HepG2 (cell line): ENCODE measurements at regions not wholly inside any gene's neighbourhood (a gene's known extent, or its start where the extent isn't known, plus 50 kb on each side); places are given as distances from the start of the nearest gene placed in this dataset.

Source experiments
- ATAC-seq: fragments of 200-7000 bp; cut with Tn5 transposase; 3 replicates; pipeline ENCODE4 v1.9.1; 2020; ENCODE audit warnings: mild to moderate bottlenecking, moderate library complexity
- BruUV-seq: library from RNA; stranded (reverse); fragments of 400-500 nt; replicated peaks from 2 replicates; lab custom pipeline; 2021; lab: Mats Ljungman, UMichigan
- CTCF ChIA-PET: fragments of 300-600 bp; formaldehyde crosslinking; extraction: SDS; loops from one replicate; lab custom pipeline; 2021; ENCODE audit warnings: low total read pairs, inconsistent platforms, low intra/inter-chr PET ratio; lab: Yijun Ruan, JAX
- POLR2A ChIA-PET: fragments of 350-600 bp; sonication (Branson Sonifier 250); formaldehyde crosslinking; loops from one replicate; lab custom pipeline; 2020; ENCODE audit warnings: antibody characterized with exemption, inconsistent platforms; lab: Yijun Ruan, JAX
- DNase-seq: peaks from one replicate; pipeline ENCODE4 v3.0.0-alpha.2; 2015; ENCODE audit warnings: low spot score
- FAIRE-seq: peaks from 3 replicates; lab custom pipeline; 2011; peaks lifted over from hg19 to GRCh38; lab: Jason Lieb, UNC
- H2AFZ ChIP-seq: one replicate; pipeline ENCODE4 v1.6.1; 2011; ENCODE audit warnings: low read length, inconsistent platforms
- H3K27ac ChIP-seq: fragments of 300-600 bp; 3 replicates; pipeline ENCODE4 v1.8.0; 2011; ENCODE audit warnings: mixed run types, mild to moderate bottlenecking, mixed read lengths, low read length, inconsistent platforms; ENCODE audit not compliant: insufficient read depth; ENCODE audit errors: extremely low read length
- H3K27me3 ChIP-seq, 2 experiments: fragments of 200-600 bp in 1 of 2; 2 replicates in 1 of 2; 3 replicates in 1 of 2; pipeline versions ENCODE4 v1.6.0 to v1.8.0; 2011; ENCODE audit warnings: low read length in 2 of 2, mild to moderate bottlenecking in 2 of 2, moderate library complexity in 2 of 2, inconsistent platforms in 1 of 2; ENCODE audit not compliant: insufficient read depth in 2 of 2, control insufficient read depth in 1 of 2
- H3K36me3 ChIP-seq, 2 experiments: fragments of 200-600 bp in 1 of 2; replicated peaks in 1 of 2; 2 replicates in 1 of 2; 3 replicates in 1 of 2; pipeline versions ENCODE4 v1.5.1 to v1.8.0; 2011; ENCODE audit warnings: low read length in 2 of 2, inconsistent platforms in 1 of 2; ENCODE audit not compliant: insufficient read depth in 2 of 2, control insufficient read depth in 1 of 2
- H3K4me1 ChIP-seq: 2 replicates; pipeline ENCODE4 v1.5.1; 2012; ENCODE audit warnings: low read length, inconsistent platforms; ENCODE audit not compliant: insufficient read depth
- H3K4me2 ChIP-seq: 2 replicates; pipeline ENCODE4 v1.6.0; 2011; ENCODE audit warnings: low read depth, low read length, inconsistent platforms
- H3K4me3 ChIP-seq, 3 experiments: fragments of 200-600 bp in 1 of 3; sonication (generic), shearing (Covaris generic) in 1 of 3; replicated peaks in 1 of 3; 2 replicates each; pipeline ENCODE4 v1.5.1; 2011 to 2016; ENCODE audit warnings: low read length in 3 of 3, inconsistent platforms in 2 of 3, low read depth in 2 of 3, mild to moderate bottlenecking in 2 of 3, control low read depth in 1 of 3, mixed read lengths in 1 of 3; ENCODE audit not compliant: insufficient read depth in 1 of 3
- H3K79me2 ChIP-seq: one replicate; pipeline ENCODE4 v1.6.1; 2011; ENCODE audit warnings: low read length, inconsistent platforms; ENCODE audit not compliant: insufficient read depth
- H3K9ac ChIP-seq: 2 replicates; pipeline ENCODE4 v1.6.0; 2011; ENCODE audit warnings: mild to moderate bottlenecking, low read depth, low read length, inconsistent platforms; ENCODE audit not compliant: insufficient read depth
- H3K9me3 ChIP-seq: 2 replicates; pipeline ENCODE4 v1.5.1; 2012; ENCODE audit warnings: mild to moderate bottlenecking, low read length
- H4K20me1 ChIP-seq: 2 replicates; pipeline ENCODE4 v1.6.0; 2011; ENCODE audit warnings: inconsistent platforms, mild to moderate bottlenecking, low read length, moderate library complexity; ENCODE audit not compliant: insufficient read depth
- ARNT ChIP-seq: fragments of 450-650 bp; IDR thresholded peaks from 2 replicates; pipeline ENCODE4 v1.6.1; 2017
- ATM ChIP-seq: fragments of 450-650 bp; IDR thresholded peaks from 2 replicates; pipeline ENCODE4 v1.7.1; 2017; ENCODE audit warnings: mild to moderate bottlenecking, borderline replicate concordance
- FOXK1 ChIP-seq: sonication (generic); formaldehyde crosslinking; IDR thresholded peaks from 2 replicates; pipeline ENCODE4 v1.4.0; 2020; ENCODE audit warnings: low read depth, missing genetic modification reagents, borderline replicate concordance
- HOXA5 ChIP-seq: sonication (generic); formaldehyde crosslinking; IDR thresholded peaks from 2 replicates; pipeline ENCODE4 v1.4.0; 2020; ENCODE audit warnings: missing genetic modification reagents
- JUNB ChIP-seq: sonication (generic); formaldehyde crosslinking; IDR thresholded peaks from 2 replicates; pipeline ENCODE4 v1.8.0; 2022; ENCODE audit warnings: missing genetic modification reagents, mild to moderate bottlenecking, borderline replicate concordance
- MAFK ChIP-seq, 2 experiments: IDR thresholded peaks in 1 of 2; conservative IDR thresholded peaks in 1 of 2; 2 replicates each; pipeline ENCODE4 v1.6.1; 2011; ENCODE audit warnings: improper control_type of control experiment in 2 of 2, low read length in 2 of 2
- MTA3 ChIP-seq: sonication (generic); formaldehyde crosslinking; IDR thresholded peaks from 2 replicates; pipeline ENCODE4 v1.4.0; 2020; ENCODE audit warnings: missing genetic modification reagents
- NAIF1 ChIP-seq: sonication (generic); formaldehyde crosslinking; IDR thresholded peaks from 2 replicates; pipeline ENCODE4 v1.5.0; 2020; ENCODE audit warnings: mild to moderate bottlenecking, missing genetic modification reagents, borderline replicate concordance
- POLR2AphosphoS2 ChIP-seq: IDR thresholded peaks from 2 replicates; pipeline ENCODE4 v1.6.1; 2011; ENCODE audit warnings: low read depth, low read length, improper control_type of control experiment
- RFXAP ChIP-seq: sonication (generic); formaldehyde crosslinking; IDR thresholded peaks from 2 replicates; pipeline ENCODE4 v1.4.0; 2020; ENCODE audit warnings: missing genetic modification reagents, borderline replicate concordance
- ZEB1 ChIP-seq: IDR thresholded peaks from 2 replicates; pipeline ENCODE4 v1.6.1; 2012; ENCODE audit warnings: mild to moderate bottlenecking, low read depth, inconsistent platforms; ENCODE audit not compliant: insufficient replicate concordance
- ZFP62 ChIP-seq: sonication (generic); formaldehyde crosslinking; IDR thresholded peaks from 2 replicates; pipeline ENCODE4 v1.4.0; 2020; ENCODE audit warnings: missing genetic modification reagents
- ZNF12 ChIP-seq: sonication (generic); formaldehyde crosslinking; IDR thresholded peaks from 2 replicates; pipeline ENCODE4 v1.5.0; 2020; ENCODE audit warnings: missing genetic modification reagents
- ZNF501 ChIP-seq: sonication (generic); formaldehyde crosslinking; IDR thresholded peaks from 2 replicates; pipeline ENCODE4 v1.5.1; 2020; ENCODE audit warnings: mild to moderate bottlenecking, moderate library complexity, missing genetic modification reagents
- WGBS: methylation state at CpG from one replicate; pipeline ENCODE4 v1.1.6; 2017; ENCODE audit warnings: low lambda C conversion rate; 5-methylcytosine and 5-hydroxymethylcytosine counted together
- in situ Hi-C: cut with HindIII; loops from 2 replicates; pipeline ENCODE4 v1.10.0; 2017; ENCODE audit warnings: low pct_unique_long_range_greater_than_20kb; ENCODE audit not compliant: extremely low pct_ligation_motif_present
- intact Hi-C: fragments of 100-400 bp; cut with micrococcal nuclease; formaldehyde crosslinking; loops from one replicate; pipeline ENCODE4 v1.10.0; 2022; ENCODE audit not compliant: unreplicated experiment
- TF ChIP-seq, protein P1 (sequence below): sonication (generic); formaldehyde crosslinking; IDR thresholded peaks from 2 replicates; pipeline ENCODE4 v1.8.0; 2023; ENCODE audit warnings: mild to moderate bottlenecking, missing genetic modification reagents
- TF ChIP-seq, protein P2 (sequence below): sonication (generic); formaldehyde crosslinking; IDR thresholded peaks from 2 replicates; pipeline ENCODE4 v1.8.0; 2022; ENCODE audit warnings: missing genetic modification reagents, mild to moderate bottlenecking, borderline replicate concordance
- TF ChIP-seq, protein P3 (sequence below): sonication (generic); formaldehyde crosslinking; IDR thresholded peaks from 2 replicates; pipeline ENCODE4 v1.9.0; 2021; ENCODE audit warnings: mild to moderate bottlenecking, missing genetic modification reagents
- TF ChIP-seq, protein P4 (sequence below): sonication (generic); formaldehyde crosslinking; IDR thresholded peaks from 2 replicates; pipeline ENCODE4 v1.4.0; 2020; ENCODE audit warnings: missing genetic modification reagents, mild to moderate bottlenecking, borderline replicate concordance

DNA sequence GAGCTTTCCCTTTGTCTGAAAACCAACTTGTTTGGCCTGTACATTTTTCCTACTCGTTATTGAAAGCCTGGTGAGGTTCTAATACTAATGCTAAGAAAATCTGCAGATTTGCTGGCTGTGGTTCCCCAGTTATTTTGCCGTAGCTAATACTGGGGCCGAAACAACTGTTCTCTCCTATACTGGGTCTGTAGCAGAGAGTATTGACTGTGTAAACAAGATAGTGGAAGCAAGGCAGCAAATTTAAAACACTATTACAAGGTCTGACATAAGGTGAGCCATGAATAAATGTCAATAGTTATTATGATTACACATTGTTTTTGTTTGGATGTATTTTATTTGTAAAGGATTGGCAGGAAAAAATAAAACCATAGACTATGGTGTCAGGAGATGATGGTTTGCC, 1244.0 kb downstream of the AACS start:
- no peak for FAIRE-seq
- POLR2A ChIA-PET = no interaction called here
- Histone ChIP-seq H3K4me2 (no peak overlapping the region), H3K36me3 (no peaks in the 10 kb centered on the region), H4K20me1 (no peaks in the 10 kb centered on the region), H3K4me3 (no peak overlapping the region), H3K27ac (no peak overlapping the region), H2AFZ (no peak overlapping the region), H3K9ac (no peak overlapping the region), H3K79me2 (no peaks in the 10 kb centered on the region), H3K9me3 (peaks cover 84% of the 10 kb centered on the region), H3K4me1 (no peaks in the 10 kb centered on the region), H3K27me3 (no peaks in the 10 kb centered on the region)
- intact Hi-C loops = no loop called here
- BruUV-seq = no TSS peak
- WGBS = 8% methylated on average over 3 of the region's 3 CpGs
- CTCF ChIA-PET = no interaction called here
- no peak for ATAC-seq
- DNase-seq = no peak
- in situ Hi-C loops = no loop called here
- TF ChIP-seq MTA3 (CRISPR knock-in tag) = no peak
- no peak for TF ChIP-seq POLR2AphosphoS2
- no peak for TF ChIP-seq RFXAP
- no peak for TF ChIP-seq JUNB (CRISPR knock-in tag)
- no peak for TF ChIP-seq NAIF1 (CRISPR knock-in tag)
- no peak for TF ChIP-seq ZEB1
- TF ChIP-seq ZNF501 (CRISPR knock-in tag) = no peak
- no peak for TF ChIP-seq ZFP62 (CRISPR knock-in tag)
- TF ChIP-seq ARNT = no peak
- TF ChIP-seq FOXK1 = no peak
- TF ChIP-seq, protein P1, sequence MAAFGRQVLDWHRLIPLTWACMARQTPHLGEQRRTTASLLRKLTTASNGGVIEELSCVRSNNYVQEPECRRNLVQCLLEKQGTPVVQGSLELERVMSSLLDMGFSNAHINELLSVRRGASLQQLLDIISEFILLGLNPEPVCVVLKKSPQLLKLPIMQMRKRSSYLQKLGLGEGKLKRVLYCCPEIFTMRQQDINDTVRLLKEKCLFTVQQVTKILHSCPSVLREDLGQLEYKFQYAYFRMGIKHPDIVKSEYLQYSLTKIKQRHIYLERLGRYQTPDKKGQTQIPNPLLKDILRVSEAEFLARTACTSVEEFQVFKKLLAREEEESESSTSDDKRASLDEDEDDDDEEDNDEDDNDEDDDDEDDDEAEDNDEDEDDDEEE = no peak
- TF ChIP-seq, protein P2, sequence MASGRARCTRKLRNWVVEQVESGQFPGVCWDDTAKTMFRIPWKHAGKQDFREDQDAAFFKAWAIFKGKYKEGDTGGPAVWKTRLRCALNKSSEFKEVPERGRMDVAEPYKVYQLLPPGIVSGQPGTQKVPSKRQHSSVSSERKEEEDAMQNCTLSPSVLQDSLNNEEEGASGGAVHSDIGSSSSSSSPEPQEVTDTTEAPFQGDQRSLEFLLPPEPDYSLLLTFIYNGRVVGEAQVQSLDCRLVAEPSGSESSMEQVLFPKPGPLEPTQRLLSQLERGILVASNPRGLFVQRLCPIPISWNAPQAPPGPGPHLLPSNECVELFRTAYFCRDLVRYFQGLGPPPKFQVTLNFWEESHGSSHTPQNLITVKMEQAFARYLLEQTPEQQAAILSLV (CRISPR knock-in tag) = no peak
- TF ChIP-seq, protein P3, sequence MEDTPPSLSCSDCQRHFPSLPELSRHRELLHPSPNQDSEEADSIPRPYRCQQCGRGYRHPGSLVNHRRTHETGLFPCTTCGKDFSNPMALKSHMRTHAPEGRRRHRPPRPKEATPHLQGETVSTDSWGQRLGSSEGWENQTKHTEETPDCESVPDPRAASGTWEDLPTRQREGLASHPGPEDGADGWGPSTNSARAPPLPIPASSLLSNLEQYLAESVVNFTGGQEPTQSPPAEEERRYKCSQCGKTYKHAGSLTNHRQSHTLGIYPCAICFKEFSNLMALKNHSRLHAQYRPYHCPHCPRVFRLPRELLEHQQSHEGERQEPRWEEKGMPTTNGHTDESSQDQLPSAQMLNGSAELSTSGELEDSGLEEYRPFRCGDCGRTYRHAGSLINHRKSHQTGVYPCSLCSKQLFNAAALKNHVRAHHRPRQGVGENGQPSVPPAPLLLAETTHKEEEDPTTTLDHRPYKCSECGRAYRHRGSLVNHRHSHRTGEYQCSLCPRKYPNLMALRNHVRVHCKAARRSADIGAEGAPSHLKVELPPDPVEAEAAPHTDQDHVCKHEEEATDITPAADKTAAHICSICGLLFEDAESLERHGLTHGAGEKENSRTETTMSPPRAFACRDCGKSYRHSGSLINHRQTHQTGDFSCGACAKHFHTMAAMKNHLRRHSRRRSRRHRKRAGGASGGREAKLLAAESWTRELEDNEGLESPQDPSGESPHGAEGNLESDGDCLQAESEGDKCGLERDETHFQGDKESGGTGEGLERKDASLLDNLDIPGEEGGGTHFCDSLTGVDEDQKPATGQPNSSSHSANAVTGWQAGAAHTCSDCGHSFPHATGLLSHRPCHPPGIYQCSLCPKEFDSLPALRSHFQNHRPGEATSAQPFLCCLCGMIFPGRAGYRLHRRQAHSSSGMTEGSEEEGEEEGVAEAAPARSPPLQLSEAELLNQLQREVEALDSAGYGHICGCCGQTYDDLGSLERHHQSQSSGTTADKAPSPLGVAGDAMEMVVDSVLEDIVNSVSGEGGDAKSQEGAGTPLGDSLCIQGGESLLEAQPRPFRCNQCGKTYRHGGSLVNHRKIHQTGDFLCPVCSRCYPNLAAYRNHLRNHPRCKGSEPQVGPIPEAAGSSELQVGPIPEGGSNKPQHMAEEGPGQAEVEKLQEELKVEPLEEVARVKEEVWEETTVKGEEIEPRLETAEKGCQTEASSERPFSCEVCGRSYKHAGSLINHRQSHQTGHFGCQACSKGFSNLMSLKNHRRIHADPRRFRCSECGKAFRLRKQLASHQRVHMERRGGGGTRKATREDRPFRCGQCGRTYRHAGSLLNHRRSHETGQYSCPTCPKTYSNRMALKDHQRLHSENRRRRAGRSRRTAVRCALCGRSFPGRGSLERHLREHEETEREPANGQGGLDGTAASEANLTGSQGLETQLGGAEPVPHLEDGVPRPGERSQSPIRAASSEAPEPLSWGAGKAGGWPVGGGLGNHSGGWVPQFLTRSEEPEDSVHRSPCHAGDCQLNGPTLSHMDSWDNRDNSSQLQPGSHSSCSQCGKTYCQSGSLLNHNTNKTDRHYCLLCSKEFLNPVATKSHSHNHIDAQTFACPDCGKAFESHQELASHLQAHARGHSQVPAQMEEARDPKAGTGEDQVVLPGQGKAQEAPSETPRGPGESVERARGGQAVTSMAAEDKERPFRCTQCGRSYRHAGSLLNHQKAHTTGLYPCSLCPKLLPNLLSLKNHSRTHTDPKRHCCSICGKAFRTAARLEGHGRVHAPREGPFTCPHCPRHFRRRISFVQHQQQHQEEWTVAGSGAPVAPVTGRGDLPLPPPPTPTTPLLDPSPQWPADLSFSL (CRISPR knock-in tag) = no peak
- TF ChIP-seq MAFK (conservative IDR thresholded peaks at IDR 0.05 in 1 of 2, IDR thresholded peaks at IDR 0.05 in 1 of 2; ENCODE audit: low read length in 2 of 2) = no peak
- no peak for TF ChIP-seq HOXA5 (CRISPR knock-in tag)
- TF ChIP-seq ATM = no peak
- TF ChIP-seq, protein P4, sequence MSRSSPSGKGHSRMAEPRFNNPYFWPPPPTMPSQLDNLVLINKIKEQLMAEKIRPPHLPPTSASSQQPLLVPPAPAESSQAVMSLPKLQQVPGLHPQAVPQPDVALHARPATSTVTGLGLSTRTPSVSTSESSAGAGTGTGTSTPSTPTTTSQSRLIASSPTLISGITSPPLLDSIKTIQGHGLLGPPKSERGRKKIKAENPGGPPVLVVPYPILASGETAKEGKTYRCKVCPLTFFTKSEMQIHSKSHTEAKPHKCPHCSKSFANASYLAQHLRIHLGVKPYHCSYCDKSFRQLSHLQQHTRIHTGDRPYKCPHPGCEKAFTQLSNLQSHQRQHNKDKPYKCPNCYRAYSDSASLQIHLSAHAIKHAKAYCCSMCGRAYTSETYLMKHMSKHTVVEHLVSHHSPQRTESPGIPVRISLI (CRISPR knock-in tag) = no peak
- no peak for TF ChIP-seq ZNF12
